GM19463 (cell line): ENCODE measurements at regions not wholly inside any gene's neighbourhood (a gene's known extent, or its start where the extent isn't known, plus 50 kb on each side); places are given as distances from the start of the nearest gene placed in this dataset.

Source experiments
- ATAC-seq: cut with Tn5 transposase; IDR thresholded peaks from one replicate; pipeline ENCODE4 v1.9.1; 2021; ENCODE audit warnings: mild to moderate bottlenecking, moderate library complexity; ENCODE audit not compliant: unreplicated experiment

DNA sequence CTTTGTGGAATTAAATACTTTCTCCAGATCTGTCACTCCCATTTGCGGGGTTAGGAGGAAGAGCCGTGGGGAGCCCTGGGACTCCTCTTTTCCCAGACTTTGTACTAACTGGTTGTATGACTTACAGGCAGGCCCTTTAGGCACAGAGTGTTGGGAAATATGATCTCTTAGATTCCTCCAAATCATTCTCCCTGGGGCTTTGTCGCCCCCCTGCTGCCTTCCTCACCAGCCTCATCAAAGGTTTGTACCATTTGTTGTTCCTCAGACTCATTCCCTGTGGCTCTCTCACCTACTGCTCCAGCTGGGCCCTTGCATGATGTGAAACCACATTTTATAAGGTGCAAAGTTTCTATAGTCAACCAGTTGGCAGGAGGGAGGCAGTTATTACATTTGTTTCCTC lies 56.4 kb downstream of the CRYGS start:
- ATAC-seq = no peak

DNA sequence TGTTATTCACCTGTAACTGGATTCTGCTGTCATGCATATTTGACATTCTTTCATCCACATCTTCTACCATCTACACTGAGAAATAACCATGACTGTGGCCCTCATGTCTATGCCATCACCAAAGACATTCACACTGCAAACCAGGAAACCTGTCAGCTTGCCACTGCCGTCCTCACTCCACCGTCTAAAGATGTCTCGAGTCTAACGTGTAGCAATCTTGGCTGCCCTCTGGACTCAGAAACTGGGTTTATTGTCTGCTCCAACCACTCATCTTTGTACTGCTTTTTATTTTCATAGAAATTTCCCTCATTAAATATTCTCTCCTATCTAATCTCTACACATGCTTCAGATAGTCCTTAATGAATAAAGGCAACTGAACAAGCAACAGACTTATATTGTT lies 57.1 kb downstream of the CRYGS start:
- ATAC-seq = no peak

DNA sequence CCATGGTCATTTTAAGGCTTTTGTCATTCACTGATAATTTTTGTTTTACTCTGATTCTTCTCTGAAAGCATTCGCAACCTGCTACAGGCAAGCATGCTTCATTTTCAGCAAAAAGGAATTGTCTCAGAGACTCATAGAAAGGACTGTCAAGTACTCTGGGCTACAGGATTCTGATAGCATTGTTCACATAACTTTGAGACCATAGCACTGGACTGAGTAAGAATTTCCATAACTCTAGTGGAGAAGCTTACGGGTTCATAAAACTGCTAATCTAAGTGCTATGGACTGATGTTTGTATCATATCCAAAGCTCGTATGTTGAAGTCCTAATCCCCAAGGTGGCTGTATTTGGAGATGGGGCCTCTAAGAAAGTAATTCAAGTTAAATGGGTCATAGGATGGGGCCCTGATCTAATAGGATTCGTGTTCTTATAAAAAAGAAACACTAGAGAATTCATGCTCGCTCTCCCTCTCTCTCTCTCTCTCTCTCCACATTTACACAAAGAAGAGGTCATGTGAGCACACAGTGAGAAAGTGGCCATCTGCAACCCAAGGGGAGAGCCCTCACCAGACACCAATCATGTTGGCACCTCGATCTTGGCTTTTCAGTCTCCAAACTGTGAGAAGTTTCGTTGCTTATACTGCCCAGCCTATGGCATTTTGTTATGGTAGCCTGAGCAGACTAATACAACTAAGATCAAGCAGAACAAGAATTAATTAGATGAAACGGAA lies 60.4 kb downstream of the CRYGS start:
- no peak for ATAC-seq

DNA sequence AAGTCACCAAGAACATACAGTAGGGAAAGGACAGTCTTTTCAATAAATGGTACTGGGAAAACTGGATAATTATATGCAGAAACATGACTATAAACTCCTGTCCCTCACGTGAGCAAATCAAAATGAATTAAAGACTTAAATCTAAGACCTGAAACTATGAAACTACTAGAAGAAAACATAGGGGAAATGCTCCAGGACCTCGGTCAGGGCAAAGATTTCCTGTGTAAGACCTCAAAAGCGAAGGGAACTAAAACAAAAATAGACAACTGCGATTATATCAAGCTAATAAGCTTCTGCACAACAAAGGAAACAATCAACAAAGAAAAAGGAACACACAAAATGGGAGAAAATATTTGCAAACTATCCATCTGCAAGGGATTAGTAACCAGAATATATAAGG lies 62.7 kb downstream of the CRYGS start:
- ATAC-seq = no peak

DNA sequence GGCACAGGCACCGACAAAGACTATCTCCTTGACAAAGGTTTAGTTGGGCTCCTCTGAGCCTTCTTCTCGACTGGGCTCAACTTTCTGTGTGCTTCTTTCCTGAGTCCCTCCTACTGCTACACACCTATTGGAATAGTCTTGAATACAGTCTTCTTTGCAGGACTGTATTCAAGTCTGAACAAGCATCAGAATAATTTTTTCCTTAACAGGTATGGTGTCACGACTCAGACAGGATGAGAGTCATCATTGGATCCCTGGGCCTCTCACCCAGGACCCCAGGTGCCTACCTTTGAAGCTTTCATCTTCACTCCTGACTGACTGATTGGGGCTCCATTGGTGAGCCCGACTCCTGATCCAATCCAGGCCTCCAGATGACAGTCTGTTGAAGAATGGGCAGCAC lies 66.3 kb downstream of the CRYGS start:
- no peak for ATAC-seq

DNA sequence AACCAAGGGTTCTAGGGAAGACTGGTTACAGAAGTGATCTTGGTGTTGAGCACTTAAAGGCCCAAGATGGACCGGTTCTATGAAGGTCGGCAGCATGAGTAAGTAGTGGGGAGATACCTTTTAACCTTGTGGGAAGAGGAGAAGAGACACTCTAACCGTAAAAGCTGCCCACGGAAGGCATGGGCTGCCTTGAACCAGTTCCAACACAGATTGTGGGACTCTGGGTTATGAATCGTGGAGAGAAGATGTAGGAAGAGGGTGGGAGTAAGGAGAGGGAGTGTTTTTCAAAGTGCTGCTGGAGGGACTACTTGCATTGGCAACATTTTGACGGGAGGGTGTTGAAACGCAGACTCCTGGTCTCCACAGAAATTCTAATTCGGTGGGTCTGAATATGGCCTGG lies 67.1 kb downstream of the CRYGS start:
- no peak for ATAC-seq

DNA sequence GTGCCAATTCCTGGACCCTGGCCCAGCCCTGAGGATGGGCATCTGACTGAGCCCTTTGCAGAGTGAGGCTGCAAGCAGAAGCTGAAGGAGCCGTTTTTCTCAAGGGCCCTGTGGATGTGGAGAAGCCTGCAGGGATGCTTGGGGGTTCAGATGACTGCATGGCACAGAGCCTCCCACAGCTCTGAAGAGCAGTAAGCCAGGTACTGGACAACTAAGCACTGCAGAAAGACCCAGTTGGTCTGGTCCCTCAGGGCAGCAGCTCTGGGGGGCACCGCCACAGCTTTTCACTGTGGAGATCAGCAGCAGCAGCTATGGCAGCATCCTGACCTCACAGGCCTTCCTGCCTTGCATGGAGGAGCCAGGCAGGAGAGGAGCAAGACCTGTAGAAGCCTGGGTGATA lies 67.6 kb downstream of the CRYGS start:
- no peak for ATAC-seq

DNA sequence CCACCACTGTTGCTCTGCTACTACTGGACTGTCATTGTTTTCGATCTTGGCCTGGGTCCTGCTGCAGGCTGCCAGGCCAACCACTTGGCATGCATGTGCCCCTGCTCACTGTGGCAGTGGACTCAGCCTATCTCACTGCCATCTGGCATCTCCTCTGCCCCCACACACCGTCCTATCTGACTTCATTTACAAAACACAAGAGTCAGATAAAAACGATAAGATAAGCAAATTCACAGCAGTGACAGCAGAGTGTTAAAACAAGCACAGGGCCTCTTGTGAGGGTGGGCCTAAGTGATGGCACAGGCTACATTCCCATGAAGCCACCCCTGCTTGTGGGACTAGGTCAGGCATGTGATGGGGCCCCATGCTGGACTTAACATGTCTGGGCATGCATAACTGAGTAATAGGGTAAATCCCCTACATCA lies 68.1 kb downstream of the CRYGS start:
- no peak for ATAC-seq

DNA sequence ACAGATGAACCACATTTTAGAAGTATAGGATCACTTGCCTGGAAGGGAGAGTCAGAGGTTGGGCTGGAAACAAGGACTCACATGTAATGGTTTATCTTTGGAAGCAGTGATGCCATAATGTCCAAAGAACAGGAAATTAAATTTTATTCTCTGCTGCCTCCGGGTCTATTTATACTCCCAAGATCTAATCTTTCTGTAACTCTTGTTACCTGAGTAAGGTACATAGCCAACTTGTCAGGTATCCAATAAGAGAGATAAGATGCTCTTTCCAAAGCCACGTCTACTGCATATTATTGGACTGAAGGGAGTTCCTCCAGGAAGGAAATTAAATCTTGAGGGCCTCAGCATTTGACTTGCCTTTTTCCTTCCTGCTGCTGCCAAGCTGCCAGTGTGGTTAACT lies 71.0 kb downstream of the CRYGS start:
- ATAC-seq = no peak

DNA sequence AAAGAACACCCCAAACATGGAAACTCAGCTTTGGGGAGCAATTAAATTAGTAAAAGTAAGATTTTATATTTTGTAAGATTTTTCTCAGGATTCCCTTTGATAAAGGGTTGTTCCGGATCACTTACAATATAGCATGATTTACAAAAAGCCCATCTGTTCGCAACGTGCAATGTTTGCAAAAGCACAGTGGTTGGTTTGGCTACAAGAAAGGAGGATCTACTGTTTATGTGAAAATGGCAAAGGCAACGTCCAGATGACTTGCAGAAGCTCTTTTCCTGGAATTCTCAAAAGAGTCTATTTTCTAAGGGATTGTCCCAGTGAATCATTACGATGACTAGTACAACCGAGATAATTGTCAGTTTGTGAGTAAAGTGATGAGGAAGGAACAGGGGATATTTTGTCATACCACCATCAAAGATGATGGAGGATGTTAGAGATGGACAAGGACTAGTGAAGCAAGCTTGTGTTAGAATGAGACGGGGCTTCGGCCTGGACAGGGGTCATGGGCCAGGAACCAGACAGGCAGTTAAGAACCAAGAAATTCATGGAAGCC lies 71.6 kb downstream of the CRYGS start:
- no peak for ATAC-seq

DNA sequence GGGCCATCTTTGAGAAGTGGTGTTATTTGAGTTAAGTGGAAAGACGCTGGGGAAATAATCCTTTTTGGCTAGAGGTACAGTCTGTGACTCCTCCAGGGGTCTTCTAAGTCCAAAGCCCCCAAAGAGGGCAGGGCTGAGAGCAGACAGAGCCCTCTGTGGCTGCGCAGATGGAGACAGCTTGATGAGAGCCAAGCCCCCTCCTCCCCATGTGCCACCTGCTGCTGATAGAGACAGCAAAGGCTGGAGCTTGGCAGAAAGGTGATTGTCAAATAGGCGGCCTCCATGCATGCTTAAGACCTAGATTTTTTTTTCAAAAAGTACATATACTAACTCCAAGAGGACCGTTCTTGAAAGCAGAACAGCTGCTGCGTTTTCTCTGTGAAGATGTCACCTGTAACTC lies 72.4 kb downstream of the CRYGS start:
- no peak for ATAC-seq

DNA sequence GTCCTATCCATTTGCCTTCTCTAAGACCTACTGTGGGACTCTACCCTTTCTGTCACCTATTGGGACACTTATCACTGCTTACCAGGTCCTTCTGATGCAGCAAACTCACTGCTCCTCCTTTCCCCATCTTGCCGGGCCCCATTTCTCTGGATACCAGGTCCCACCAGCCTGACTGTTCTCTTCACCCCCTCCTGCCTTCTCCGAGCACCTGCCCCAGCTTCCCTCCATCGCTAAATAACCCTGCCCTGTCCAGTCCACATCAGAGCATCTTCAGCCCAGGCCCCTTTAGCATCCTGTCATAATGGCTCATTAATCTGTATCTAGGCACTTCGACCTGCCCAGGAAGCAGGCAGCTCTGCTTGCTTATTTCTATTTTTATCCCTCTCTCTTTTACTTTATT lies 74.7 kb downstream of the CRYGS start:
- no peak for ATAC-seq

DNA sequence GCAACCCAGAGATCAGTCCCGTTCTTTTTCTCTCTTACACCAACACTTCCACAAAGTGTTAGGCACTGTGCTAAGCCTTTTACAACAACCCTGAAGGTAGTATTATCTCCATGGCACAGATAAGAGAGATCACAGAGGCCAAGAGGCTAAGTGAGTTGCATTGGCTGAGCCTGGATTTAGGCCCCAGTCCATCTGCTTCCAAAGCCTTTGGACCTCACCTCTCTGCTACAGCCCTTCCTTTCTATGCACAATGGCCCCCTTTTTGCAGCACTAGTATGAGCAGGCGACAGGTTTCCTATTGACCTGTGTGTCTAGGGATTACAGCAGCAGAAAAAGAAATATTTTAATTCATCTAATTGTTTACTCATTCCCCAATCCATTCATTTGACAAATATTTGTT lies 76.2 kb downstream of the CRYGS start:
- no peak for ATAC-seq

DNA sequence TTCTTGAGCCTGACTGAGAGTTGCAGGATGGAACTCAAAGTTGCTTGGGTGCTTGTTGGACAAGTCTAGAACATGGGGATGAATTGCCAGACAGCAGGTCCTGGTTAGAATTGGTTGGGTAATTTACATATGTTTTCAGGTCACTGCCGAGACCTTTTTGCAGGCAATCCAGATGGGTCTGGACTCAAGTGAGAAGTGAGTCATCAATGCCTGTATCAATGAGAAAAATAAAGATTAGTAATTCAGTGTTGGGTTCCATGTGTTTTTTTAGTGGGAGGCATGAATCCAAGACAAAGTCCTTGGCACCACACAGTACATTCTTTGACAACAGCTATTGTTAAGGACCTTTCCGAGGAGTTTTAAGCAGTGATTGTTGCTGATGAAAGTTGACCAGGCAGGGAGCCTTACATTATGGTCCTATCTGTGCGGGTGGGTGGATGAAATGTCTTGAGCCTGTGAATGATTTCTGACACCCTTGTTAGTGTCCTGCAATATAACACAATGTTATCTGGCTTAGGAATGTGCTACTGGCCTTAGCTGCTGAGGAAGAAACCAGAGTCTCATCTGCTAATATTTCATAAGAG lies 77.7 kb downstream of the CRYGS start:
- ATAC-seq = no peak

DNA sequence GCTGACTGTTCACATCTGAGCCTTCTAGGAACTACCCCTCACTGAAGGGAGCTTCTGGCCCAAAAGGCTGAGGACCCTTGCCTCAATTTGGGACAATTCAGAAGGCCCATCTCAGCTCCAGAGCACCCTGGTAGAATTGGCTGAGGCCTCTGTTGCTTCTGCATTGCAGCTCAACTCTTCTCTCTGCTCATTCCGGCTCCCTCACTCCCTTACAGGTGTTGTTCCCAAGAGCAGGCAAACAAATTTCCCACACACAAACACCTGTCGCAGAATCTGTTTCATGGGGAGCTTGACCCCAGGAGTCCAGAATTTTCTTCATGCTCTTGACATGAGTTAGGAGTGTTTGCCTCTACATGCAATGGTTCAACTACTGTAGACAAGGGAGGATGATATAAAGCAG lies 78.7 kb downstream of the CRYGS start:
- ATAC-seq = no peak

DNA sequence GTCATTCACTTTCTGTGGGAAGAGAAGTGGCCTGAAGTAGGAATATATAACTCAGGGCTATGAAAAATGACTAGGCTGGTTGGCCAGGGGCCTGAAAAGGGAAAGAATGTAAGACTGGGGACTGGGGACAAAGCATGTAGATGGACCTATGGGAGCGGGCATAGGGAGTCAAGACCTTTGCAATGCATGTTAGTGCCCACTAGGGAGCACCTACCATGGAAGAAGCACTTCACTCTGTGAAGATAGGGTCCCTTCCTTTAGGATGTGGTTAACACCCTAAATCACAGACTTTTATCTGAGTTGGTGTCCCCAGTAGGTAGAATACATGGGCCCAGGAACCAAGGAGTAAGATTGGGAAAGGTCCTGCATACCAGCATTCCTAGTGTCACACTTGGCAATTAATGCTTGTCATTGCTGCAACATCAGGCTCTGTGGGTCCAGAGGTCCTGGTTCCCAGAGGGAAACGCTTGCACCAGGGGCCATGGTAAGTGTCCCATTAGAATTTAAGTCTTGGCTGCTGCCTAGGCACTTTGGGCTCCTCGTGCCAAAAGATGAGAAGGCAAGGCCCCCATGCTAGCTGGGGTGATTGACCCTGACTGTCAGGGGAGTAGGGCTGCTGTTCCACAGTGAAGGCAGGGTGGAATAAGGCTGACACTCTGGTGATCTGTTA lies 79.6 kb downstream of the CRYGS start:
- ATAC-seq = no peak

DNA sequence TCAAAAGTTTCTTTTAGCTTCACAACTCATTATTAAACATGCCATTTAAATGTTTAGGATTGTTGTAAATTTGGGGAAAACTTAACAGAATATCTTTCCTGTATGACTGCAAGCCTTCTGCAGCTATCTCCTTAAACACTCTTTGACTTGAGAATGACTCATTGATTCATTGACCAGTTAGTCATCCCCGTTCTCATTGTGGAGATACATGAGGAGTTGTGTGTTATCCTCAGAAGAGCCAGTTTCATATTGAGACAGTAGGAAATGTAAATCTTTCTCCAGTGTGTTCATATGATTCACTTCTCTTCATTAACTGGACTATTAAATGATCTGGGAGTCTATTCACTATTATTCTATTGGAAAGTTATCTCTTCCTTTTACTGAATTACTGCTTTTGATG lies 83.0 kb downstream of the CRYGS start:
- no peak for ATAC-seq

DNA sequence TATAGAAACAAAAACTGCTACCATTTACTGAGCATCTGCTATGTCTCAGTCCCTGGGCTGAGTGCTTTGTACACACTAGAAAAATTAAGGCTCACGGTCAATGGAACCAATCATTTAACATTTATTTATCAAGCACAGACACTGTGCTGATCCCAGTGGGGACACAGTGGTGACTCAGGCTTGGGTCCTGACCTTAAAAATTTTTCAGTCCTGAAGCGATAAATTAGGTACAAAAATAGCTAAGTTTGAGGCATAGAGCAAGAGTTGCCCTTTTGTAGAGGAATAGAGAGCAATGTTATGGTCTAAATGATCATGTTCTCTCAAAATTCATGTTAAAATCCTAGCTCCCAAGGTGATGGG lies 85.1 kb downstream of the CRYGS start:
- no peak for ATAC-seq

DNA sequence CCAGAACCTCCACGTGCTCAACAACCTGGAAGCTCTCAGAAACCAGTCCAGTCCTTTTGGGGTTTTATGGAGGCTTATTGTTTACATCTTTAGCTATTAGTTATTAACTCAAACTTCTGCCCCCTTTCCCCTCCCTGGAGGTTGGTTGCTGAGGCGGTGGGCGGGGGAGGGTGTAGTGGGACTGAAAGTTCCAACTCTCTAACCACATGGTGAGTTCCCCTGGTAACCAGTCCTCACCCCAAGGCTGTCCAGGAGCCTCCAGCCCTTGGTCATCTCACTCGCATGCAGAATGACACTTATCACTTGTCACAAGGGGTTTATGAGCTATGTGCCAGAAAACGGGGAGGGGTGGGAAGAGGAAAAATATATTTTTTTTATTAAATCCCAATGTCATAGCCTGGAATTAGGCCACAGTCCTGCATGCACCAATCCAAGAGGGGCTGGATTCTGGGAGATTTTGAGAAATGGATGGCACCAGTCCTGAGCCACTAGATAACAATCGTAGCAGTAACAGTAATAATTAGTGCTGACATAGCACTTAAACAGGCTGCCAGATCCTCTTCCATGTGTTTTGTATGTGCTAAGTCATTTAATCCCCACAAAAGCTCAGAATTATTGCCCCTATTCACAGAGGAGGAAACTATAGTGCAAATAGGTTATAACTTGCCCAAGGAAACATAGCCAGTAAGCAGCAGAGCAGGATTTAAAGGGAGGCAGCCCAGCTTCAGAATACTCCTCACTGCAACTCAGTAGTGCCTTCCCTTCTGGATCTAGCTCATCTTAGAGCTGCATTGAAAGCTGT lies 85.7 kb downstream of the CRYGS start:
- ATAC-seq = no peak

DNA sequence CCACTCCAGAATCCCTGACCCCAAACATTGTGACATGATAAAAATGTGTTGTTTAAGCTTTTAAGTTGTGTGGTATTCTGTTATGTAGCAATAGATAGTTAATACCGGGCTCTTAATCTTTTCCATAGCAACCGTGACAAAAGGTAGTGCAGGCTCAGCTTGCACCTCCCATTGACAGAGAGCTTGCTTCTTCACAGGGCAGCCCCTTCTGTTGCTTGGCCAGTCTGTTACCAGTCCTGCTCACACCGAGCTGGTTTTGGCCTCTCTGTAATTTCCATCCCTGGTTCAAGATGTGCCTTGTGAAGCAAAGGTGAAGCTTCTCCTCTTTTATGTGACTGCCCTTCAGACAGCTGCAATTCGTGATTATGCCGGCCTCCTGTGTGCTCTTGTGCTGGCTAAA lies 86.9 kb downstream of the CRYGS start:
- ATAC-seq = no peak

DNA sequence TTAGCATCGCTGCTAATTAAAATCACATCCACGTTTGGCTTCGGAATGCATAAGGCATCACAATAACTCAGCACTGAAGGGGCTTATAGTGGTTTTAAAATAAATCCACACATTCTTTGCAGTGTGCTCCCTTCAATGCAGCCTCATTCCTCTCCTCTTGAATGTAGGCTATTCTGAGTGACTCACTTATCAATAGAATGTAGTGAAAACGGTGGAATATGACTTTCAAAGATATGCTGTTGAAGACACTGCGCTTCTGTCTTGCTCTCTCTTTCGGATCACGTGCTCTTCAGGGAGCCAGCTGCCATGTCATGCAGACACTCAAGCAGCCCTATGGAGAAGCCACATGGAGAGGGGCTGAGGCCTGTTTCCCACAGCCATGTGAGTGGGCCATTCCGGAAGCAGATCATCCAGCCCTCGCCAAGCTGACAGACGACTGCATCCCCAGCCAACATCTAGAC lies 87.4 kb downstream of the CRYGS start:
- no peak for ATAC-seq
